ENCODE measurements at regions not wholly inside any gene's neighbourhood (a gene's known extent, or its start where the extent isn't known, plus 50 kb on each side); places are given as distances from the start of the nearest gene placed in this dataset.

DNA sequence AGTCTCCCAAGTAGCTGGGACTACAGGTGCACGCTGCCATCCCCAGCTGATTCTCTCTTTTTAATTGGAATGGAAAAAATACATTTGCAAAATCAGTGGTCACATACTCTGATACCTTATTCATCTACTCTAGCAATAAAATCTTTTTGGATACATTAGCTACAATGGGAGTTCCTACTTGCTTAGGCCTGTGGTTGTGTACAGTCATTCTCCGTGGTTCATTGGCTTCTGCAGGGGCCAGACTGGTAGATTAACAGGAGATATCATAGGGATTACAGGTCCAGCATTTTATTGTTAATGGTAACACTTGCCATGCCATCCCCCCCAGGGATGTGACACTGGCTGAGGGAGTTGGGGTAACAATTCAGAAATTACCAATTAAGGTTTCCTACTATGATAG is 140.0 kb downstream of the ADAMTS15 start:
- TF ChIP-seq, protein P1, sequence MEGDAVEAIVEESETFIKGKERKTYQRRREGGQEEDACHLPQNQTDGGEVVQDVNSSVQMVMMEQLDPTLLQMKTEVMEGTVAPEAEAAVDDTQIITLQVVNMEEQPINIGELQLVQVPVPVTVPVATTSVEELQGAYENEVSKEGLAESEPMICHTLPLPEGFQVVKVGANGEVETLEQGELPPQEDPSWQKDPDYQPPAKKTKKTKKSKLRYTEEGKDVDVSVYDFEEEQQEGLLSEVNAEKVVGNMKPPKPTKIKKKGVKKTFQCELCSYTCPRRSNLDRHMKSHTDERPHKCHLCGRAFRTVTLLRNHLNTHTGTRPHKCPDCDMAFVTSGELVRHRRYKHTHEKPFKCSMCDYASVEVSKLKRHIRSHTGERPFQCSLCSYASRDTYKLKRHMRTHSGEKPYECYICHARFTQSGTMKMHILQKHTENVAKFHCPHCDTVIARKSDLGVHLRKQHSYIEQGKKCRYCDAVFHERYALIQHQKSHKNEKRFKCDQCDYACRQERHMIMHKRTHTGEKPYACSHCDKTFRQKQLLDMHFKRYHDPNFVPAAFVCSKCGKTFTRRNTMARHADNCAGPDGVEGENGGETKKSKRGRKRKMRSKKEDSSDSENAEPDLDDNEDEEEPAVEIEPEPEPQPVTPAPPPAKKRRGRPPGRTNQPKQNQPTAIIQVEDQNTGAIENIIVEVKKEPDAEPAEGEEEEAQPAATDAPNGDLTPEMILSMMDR (IDR thresholded peaks at IDR 0.05): no peak
- no peak for TF ChIP-seq POLR2A (IDR thresholded peaks at IDR 0.05)
